NB4 (cell line): ENCODE measurements at regions not wholly inside any gene's neighbourhood (a gene's known extent, or its start where the extent isn't known, plus 50 kb on each side); places are given as distances from the start of the nearest gene placed in this dataset.

Experiments used
- DNase-seq: peaks from one replicate; pipeline ENCODE4 v3.0.0; 2010; ENCODE audit warnings: low read depth
- H3K4me3 ChIP-seq: one replicate; pipeline ENCODE4 v1.5.1; 2011; ENCODE audit warnings: mild to moderate bottlenecking, low read depth, low read length, moderate library complexity
- MYC ChIP-seq: IDR thresholded peaks from 2 replicates; pipeline ENCODE4 v1.6.1; 2011; ENCODE audit warnings: low read depth, low read length
- POLR2A ChIP-seq: IDR thresholded peaks from 2 replicates; pipeline ENCODE4 v1.6.1; 2011; ENCODE audit warnings: mild to moderate bottlenecking; ENCODE audit not compliant: insufficient read length; ENCODE audit errors: extremely low read depth
- TF ChIP-seq, protein P1 (sequence below): IDR thresholded peaks from one replicate; pipeline ENCODE4 v1.5.1; 2012; ENCODE audit warnings: low read depth, low read length
- TF ChIP-seq, protein P2 (sequence below): IDR thresholded peaks from 2 replicates; pipeline ENCODE4 v1.6.1; 2011; ENCODE audit warnings: low read depth, low read length

DNA sequence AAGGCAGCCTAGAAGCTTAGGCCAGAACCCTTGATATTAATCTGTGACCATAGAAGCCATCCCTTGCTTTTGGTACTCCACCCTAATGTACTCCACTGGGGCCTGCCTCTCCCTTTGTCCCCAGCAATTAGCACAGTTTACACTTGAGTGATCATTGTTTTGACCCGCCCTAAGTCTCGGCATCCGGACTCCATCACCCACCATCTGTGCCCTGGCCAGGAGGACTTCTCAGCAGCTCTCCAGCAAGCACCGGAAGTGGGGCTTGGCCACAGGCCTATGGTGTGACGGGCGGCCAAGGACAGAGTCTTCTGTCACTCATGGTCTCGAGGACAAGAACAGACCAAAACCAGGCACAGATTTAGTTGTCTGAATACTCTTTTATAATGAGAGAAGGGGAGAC, 126.5 kb upstream of the NTF3 start:
- TF ChIP-seq, protein P1, sequence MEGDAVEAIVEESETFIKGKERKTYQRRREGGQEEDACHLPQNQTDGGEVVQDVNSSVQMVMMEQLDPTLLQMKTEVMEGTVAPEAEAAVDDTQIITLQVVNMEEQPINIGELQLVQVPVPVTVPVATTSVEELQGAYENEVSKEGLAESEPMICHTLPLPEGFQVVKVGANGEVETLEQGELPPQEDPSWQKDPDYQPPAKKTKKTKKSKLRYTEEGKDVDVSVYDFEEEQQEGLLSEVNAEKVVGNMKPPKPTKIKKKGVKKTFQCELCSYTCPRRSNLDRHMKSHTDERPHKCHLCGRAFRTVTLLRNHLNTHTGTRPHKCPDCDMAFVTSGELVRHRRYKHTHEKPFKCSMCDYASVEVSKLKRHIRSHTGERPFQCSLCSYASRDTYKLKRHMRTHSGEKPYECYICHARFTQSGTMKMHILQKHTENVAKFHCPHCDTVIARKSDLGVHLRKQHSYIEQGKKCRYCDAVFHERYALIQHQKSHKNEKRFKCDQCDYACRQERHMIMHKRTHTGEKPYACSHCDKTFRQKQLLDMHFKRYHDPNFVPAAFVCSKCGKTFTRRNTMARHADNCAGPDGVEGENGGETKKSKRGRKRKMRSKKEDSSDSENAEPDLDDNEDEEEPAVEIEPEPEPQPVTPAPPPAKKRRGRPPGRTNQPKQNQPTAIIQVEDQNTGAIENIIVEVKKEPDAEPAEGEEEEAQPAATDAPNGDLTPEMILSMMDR: no peak
- TF ChIP-seq, protein P2, sequence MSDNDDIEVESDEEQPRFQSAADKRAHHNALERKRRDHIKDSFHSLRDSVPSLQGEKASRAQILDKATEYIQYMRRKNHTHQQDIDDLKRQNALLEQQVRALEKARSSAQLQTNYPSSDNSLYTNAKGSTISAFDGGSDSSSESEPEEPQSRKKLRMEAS: no peak
- TF ChIP-seq MYC (no peak), POLR2A (no peak)
- DNase-seq: no peak
- H3K4me3 ChIP-seq: no peak overlapping the region

DNA sequence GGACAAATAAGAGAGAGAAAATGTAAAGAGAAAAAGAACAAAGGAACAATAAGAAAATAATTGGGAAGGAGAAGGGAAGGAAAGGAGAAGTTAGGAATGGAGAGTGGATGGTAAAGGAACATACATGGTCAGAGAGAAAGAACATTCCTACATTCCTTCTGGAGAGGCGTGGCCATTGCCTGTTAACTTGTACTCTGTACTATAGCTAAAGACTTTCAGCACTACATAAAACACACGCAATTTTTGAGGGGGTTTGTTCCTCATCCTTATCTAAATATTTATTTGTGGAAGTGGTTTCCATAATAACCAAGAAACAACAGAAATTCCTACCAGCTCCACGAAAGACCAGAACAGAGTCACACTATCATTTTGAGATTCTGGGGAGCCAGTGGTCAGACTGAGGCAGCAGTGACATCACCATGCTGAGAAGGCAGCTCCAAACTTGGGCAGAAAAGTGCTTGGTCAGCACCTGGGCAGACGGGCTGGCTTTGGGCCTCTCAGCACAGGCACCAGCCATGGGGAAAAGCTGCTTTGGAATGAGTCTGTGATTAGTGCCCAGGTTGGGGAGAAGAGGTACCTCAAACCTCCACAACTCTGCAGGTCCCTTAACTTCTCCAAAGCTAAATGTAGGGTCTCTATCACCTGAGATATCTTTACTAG, 125.9 kb upstream of the NTF3 start:
- TF ChIP-seq POLR2A (no peak), MYC (no peak)
- TF ChIP-seq, protein P1: no peak
- TF ChIP-seq, protein P2: no peak
- no peak for DNase-seq
- H3K4me3 ChIP-seq: no peak overlapping the region

DNA sequence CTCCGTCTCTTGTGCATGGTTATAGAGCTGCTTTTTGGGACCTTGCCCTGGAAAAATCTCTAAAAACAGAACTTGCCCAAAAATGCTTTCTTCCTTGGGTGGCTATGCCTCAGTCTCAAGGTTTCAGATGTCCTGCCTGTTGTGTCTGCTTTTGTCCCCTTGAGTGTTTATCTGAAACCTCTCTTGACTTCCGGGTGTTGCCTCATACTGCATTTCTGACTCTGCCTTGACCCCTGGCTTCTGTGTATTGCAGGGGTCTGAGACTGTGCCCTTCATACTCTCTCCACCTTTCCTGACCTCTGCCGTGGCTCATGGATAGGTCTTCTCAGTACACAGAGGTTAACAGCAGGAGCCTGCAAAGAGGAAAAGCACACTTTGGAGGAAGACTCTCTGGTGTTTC, 124.8 kb upstream of the NTF3 start:
- no peak overlapping the region for H3K4me3 ChIP-seq
- DNase-seq: no peak
- TF ChIP-seq, protein P2: no peak
- TF ChIP-seq MYC (no peak), POLR2A (no peak)
- TF ChIP-seq, protein P1: no peak

DNA sequence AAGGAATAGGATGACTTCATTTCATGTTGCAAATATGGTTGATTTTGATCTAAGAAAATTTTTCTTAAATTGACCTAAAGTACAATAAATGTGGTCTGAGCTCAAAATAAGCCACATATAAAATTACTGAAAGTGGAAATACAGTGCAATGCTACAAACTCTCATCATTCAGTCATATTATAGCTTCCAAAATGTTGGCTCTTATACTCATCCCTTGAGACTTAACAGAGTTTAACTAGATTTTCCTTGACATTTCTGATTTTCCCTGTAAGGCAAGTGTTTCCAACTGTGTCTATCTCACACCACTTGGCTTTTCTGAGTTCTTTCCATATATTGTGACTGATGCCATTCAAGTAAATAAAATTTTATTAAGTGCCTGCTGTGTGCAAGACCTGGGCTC, 123.7 kb upstream of the NTF3 start:
- no peak overlapping the region for H3K4me3 ChIP-seq
- DNase-seq: no peak
- TF ChIP-seq, protein P2: no peak
- TF ChIP-seq POLR2A (no peak), MYC (no peak)
- TF ChIP-seq, protein P1: no peak

DNA sequence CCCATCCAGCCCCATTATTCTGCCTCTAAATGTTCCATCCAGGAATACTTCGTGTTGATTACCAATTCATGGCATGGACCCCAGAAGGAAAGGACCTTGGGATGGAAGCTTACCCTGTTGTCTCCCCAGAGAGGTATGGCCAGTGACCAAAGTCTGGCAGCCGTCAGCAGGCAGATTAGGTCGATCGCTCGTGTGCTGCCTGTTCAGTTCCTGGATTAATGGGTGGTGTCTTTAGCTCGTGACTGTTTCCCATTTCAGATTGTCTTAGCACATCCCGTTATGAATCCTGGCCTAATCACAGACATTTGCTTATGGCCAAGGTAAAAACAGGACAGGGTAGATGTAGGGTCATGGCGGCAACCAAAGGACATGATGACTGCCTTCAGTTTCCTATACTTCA, 122.9 kb upstream of the NTF3 start:
- H3K4me3 ChIP-seq: no peak overlapping the region
- DNase-seq: no peak
- TF ChIP-seq, protein P2: no peak
- TF ChIP-seq, protein P1: no peak
- no peak for TF ChIP-seq MYC
- TF ChIP-seq POLR2A: no peak

DNA sequence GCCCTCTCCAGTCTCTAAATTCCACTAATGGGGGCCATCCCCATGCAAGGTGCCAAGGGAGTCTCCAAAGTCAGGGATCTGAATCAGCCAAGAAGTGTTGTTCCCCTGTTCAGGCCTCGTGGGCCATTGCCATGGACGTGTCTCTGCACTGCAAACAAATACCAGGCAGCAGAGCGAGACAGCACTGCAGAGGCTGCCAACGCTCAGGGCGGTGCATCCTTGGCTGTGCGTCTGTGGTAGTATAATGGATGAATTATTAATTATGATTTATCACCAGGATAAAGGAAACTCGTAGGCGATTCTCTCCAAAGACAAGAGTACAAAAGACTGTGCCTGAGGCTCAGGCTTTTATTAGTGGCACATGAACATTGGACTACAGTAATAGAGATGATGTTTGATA, 122.3 kb upstream of the NTF3 start:
- no peak for DNase-seq
- H3K4me3 ChIP-seq: no peak overlapping the region
- TF ChIP-seq, protein P1: no peak
- TF ChIP-seq, protein P2: no peak
- TF ChIP-seq POLR2A (no peak), MYC (no peak)
